AG04450 (cell line): ENCODE measurements at regions not wholly inside any gene's neighbourhood (a gene's known extent, or its start where the extent isn't known, plus 50 kb on each side); places are given as distances from the start of the nearest gene placed in this dataset.
"Not testable (repeated sequence)": the region's sequence is repeated elsewhere in the genome, so short reads cannot be mapped to it uniquely, and the experiment has no call there.

Experiments
- CTCF ChIA-PET: fragments of 300-600, 350-600 bp; formaldehyde crosslinking; extraction: SDS; loops from one replicate; lab custom pipeline; 2022; ENCODE audit warnings: antibody characterized with exemption, inconsistent platforms; lab: Charles Lee
- POLR2A ChIA-PET: fragments of 350-600 bp; formaldehyde crosslinking; extraction: SDS; loops from one replicate; lab custom pipeline; 2021; ENCODE audit warnings: antibody characterized with exemption, inconsistent platforms; lab: Yijun Ruan, JAX
- DNase-seq: peaks from one replicate; pipeline ENCODE4 v3.0.0-alpha.2; 2011; ENCODE audit warnings: low read depth, low spot score
- H3K27ac ChIP-seq: one replicate; pipeline ENCODE4 v1.5.1; 2012; ENCODE audit warnings: low read depth, low read length, control low read depth
- H3K27me3 ChIP-seq: one replicate; pipeline ENCODE4 v1.6.0; 2012; ENCODE audit warnings: low read length; ENCODE audit not compliant: control insufficient read depth, insufficient read depth
- H3K4me3 ChIP-seq: 2 replicates; pipeline ENCODE4 v1.5.1; 2011; ENCODE audit warnings: mild to moderate bottlenecking, low read depth, low read length, control low read depth
- H3K9me3 ChIP-seq: 2 replicates; pipeline ENCODE4 v1.5.1; 2012; ENCODE audit warnings: low read length; ENCODE audit not compliant: control insufficient read depth, insufficient read depth
- CTCF ChIP-seq: IDR thresholded peaks from 2 replicates; pipeline ENCODE4 v1.5.1; 2011; ENCODE audit warnings: low read depth, low read length, control low read depth, inconsistent platforms

- Histone ChIP-seq H3K27ac (no peak overlapping the region), H3K27me3 (peaks cover 3% of the 10 kb centered on the region), H3K4me3 (no peak overlapping the region), H3K9me3 (no peaks in the 10 kb centered on the region)
- ChIA-PET POLR2A (no interaction called here), CTCF (no interaction called here)
- no peak for TF ChIP-seq CTCF
- DNase-seq = no peak
Measured at GRCh38 chr5:38621840-38622437, 65.5 kb upstream of the LIFR start.

GRCh38 chr5:38622723-38623129 lies 66.3 kb upstream of the LIFR start:
- ChIA-PET CTCF (interaction anchor here (2.1 kb wide), 1 partner anchor 187 kb away, joined by 10 read pairs; no protein-coding TSS in a partner anchor), POLR2A (no interaction called here)
- TF ChIP-seq CTCF = no peak
- peaks cover 3% of the 10 kb centered on the region for H3K27me3 ChIP-seq
- no peak for DNase-seq
- no peak overlapping the region for H3K27ac ChIP-seq
- H3K9me3 ChIP-seq = no peaks in the 10 kb centered on the region
- H3K4me3 ChIP-seq = no peak overlapping the region

- POLR2A ChIA-PET, H3K27me3 ChIP-seq: not testable (repeated sequence)
- CTCF ChIA-PET = interaction anchor here (1.2 to 2.1 kb wide), 2 partner anchors 183 to 185 kb away, joined by 10 read pairs; no protein-coding TSS in a partner anchor
Measured at GRCh38 chr5:38624541-38624940, 68.1 kb upstream of the LIFR start.

GRCh38 chr5:38631376-38631775 lies 74.9 kb upstream of the LIFR start:
- POLR2A ChIA-PET = not testable (repeated sequence)

More at GRCh38 chr5:38624541-38624940, 68.1 kb upstream of the LIFR start:
- H3K9me3 ChIP-seq, H3K27ac ChIP-seq, DNase-seq, H3K4me3 ChIP-seq: not testable (repeated sequence)

GRCh38 chr5:38634568-38635369 lies 78.3 kb upstream of the LIFR start:
- no peak for TF ChIP-seq CTCF
- H3K27ac ChIP-seq = no peak overlapping the region
- DNase-seq = no peak
- ChIA-PET CTCF (interaction anchor here (0.7 to 1.2 kb wide), 2 partner anchors 74 to 147 kb away, joined by 3 read pairs; no protein-coding TSS in a partner anchor), POLR2A (no interaction called here)
- H3K4me3 ChIP-seq = no peak overlapping the region
- peaks cover 14% of the 10 kb centered on the region for H3K27me3 ChIP-seq
- peaks cover 10% of the 10 kb centered on the region; the same call in 1 of the 2 replicates for H3K9me3 ChIP-seq

More at GRCh38 chr5:38631376-38631775, 74.9 kb upstream of the LIFR start:
- DNase-seq, CTCF ChIA-PET, H3K27me3 ChIP-seq, H3K9me3 ChIP-seq, H3K4me3 ChIP-seq, H3K27ac ChIP-seq: not testable (repeated sequence)

GRCh38 chr5:38636626-38637025 lies 80.2 kb upstream of the LIFR start:
- Histone ChIP-seq H3K9me3 (peaks cover 10% of the 10 kb centered on the region; the same call in 1 of the 2 replicates), H3K4me3 (no peak overlapping the region), H3K27ac (no peak overlapping the region), H3K27me3 (peaks cover 24% of the 10 kb centered on the region)
- no peak for DNase-seq
- ChIA-PET CTCF (no interaction called here), POLR2A (no interaction called here)
- no peak for TF ChIP-seq CTCF
